Common myeloid progenitor, CD34-positive (primary cell): ENCODE measurements at regions not wholly inside any gene's neighbourhood (a gene's known extent, or its start where the extent isn't known, plus 50 kb on each side); places are given as distances from the start of the nearest gene placed in this dataset.
"Not testable (repeated sequence)": the region's sequence is repeated elsewhere in the genome, so short reads cannot be mapped to it uniquely, and the experiment has no call there.

Source experiments
- CTCF ChIA-PET: fragments of 350-600 bp; sonication (Branson Sonifier 250); formaldehyde crosslinking; loops from one replicate; lab custom pipeline; 2021; ENCODE audit warnings: antibody characterized with exemption; lab: Charles Lee
- POLR2A ChIA-PET: fragments of 350-600 bp; sonication (Branson Sonifier 250); formaldehyde crosslinking; loops from one replicate; lab custom pipeline; 2021; ENCODE audit warnings: antibody characterized with exemption; lab: Charles Lee
- DNase-seq, 3 donors: peaks; one replicate each; pipeline versions ENCODE4 v3.0.0 to v3.0.0-alpha.2; 2013
- H3K27ac ChIP-seq, 2 experiments: 1 replicate in 1 of 2; 2 replicates in 1 of 2; pipeline ENCODE4 v1.7.0; 2013; ENCODE audit warnings: inconsistent platforms in 2 of 2, low read length in 2 of 2, mild to moderate bottlenecking in 2 of 2, low read depth in 1 of 2, moderate library complexity in 1 of 2; ENCODE audit not compliant: severe bottlenecking in 2 of 2, insufficient read depth in 1 of 2, poor library complexity in 1 of 2
- H3K27me3 ChIP-seq, 5 experiments: replicated peaks in 2 of 5; 1 replicate in 3 of 5; 2 replicates in 2 of 5; pipeline versions ENCODE4 v1.6.1 to v1.7.0; 2013; ENCODE audit warnings: low read length in 4 of 5, mild to moderate bottlenecking in 2 of 5, moderate library complexity in 2 of 5, inconsistent platforms in 1 of 5; ENCODE audit not compliant: insufficient read depth in 5 of 5, control insufficient read depth in 4 of 5
- H3K36me3 ChIP-seq, 4 experiments: 1 replicate in 2 of 4; 2 replicates in 2 of 4; pipeline versions ENCODE4 v1.6.1 to v1.7.0; 2013; ENCODE audit warnings: low read length in 3 of 4, control low read depth in 1 of 4, mild to moderate bottlenecking in 1 of 4; ENCODE audit not compliant: control insufficient read depth in 4 of 4, insufficient read depth in 4 of 4
- H3K4me1 ChIP-seq, 4 experiments: 1 replicate in 3 of 4; 2 replicates in 1 of 4; pipeline versions ENCODE4 v1.6.1 to v1.7.1; 2013; ENCODE audit warnings: low read length in 3 of 4, mild to moderate bottlenecking in 3 of 4, control low read depth in 1 of 4, inconsistent platforms in 1 of 4, moderate library complexity in 1 of 4; ENCODE audit not compliant: control insufficient read depth in 4 of 4, insufficient read depth in 4 of 4; ENCODE audit errors: control extremely low read depth in 1 of 4
- H3K4me3 ChIP-seq, 7 experiments: 1 replicate in 4 of 7; 2 replicates in 3 of 7; pipeline versions ENCODE4 v1.5.1 to v1.7.0; 2013; ENCODE audit warnings: mild to moderate bottlenecking in 7 of 7, low read length in 6 of 7, moderate library complexity in 6 of 7, inconsistent platforms in 2 of 7, low read depth in 2 of 7, control low read depth in 1 of 7; ENCODE audit not compliant: insufficient read depth in 4 of 7, control insufficient read depth in 1 of 7; ENCODE audit errors: extremely low read depth in 1 of 7
- H3K9me3 ChIP-seq, 5 experiments: 1 replicate in 4 of 5; 2 replicates in 1 of 5; pipeline versions ENCODE4 v1.6.1 to v1.7.1; 2013; ENCODE audit warnings: low read length in 4 of 5, mild to moderate bottlenecking in 2 of 5, inconsistent platforms in 1 of 5, low read depth in 1 of 5, moderate library complexity in 1 of 5; ENCODE audit not compliant: control insufficient read depth in 4 of 5, insufficient read depth in 2 of 5; ENCODE audit errors: control extremely low read depth in 1 of 5
- WGBS: methylation state at CpG from one replicate; pipeline ENCODE4 v1.1.5; 2013; ENCODE audit not compliant: insufficient coverage; 5-methylcytosine and 5-hydroxymethylcytosine counted together

DNA sequence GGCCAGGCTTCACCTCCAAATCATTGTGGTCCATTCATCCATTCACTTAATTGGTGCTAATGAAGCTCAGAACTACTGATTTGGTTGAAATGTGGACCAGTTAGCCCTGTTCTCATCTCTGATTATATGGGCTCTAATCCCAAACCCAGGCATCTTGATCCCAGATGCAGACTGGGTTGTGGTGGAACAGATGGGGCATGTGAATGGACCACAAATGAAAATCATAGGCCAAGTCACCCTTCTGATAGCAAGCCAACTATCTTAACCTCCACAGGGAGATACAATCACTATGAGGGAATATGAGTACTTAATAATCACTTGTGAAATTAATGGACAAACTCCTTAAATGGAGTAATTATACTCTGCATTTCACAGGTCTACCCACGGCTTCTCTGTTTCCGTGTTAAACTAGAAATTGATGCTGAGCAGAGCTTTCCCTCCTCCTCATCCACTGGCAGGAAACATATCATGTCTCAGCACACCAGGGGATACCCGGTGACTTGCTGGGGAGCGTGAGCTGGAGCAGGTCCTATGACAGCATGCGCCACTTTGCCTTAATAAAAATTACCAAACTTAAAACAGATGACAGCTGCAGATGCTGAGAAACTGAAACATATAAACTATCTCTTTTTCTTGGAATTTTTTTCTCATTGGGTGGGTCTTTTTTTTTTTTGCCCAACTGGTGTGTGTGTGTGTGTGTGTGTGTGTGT lies 108.8 kb upstream of the HEY2 start:
- Histone ChIP-seq H3K4me1 (no peaks in the 10 kb centered on the region), H3K4me3 (no peak overlapping the region), H3K9me3 (no peaks in the 10 kb centered on the region), H3K27me3 (no peaks in the 10 kb centered on the region), H3K27ac (no peak overlapping the region), H3K36me3 (no peaks in the 10 kb centered on the region)
- no peak for DNase-seq
- WGBS: 100% methylated on average over 5 of the region's 5 CpGs
- ChIA-PET POLR2A (no interaction called here), CTCF (no interaction called here)

DNA sequence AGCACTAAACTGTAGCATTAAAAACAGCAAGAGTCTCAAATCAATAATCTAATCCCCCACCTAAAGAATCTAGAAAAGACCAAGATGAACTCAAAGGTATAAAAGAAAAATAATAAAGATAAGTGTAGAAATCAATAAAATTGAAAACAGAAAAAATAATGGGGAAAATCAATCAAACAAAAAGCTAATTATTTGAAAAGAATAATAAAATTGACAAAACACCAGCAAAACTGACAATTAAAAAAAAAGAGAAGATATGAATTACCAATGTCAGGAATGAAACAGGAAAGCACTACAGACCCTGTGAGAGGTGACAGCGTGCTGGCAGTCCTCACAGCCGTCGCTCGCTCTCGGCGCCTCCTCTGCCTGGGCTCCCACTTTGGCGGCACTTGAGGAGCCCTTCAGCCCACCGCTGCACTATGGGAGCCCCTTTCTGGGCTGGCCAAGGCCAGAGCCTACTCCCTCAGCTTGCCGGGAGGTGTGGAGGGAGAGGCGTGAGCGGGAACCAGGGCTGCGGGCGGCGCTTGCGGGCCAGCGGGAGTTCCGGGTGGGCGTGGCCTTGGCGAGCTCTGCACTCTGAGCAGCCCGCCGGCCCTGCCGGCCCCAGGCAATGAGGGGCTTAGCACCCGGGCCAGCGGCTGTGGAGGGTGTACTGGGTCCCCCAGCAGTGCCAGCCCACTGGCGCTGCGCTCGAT lies 105.3 kb upstream of the HEY2 start:
- POLR2A ChIA-PET, H3K4me3 ChIP-seq, H3K27ac ChIP-seq, DNase-seq, H3K27me3 ChIP-seq, H3K4me1 ChIP-seq, H3K9me3 ChIP-seq, H3K36me3 ChIP-seq: not testable (repeated sequence)
- WGBS: over 99% methylated on average over 17 of the region's 27 CpGs
- CTCF ChIA-PET: interaction anchor here (1.4 kb wide), 1 partner anchor 14 kb away, joined by 5 read pairs; no protein-coding TSS in a partner anchor

DNA sequence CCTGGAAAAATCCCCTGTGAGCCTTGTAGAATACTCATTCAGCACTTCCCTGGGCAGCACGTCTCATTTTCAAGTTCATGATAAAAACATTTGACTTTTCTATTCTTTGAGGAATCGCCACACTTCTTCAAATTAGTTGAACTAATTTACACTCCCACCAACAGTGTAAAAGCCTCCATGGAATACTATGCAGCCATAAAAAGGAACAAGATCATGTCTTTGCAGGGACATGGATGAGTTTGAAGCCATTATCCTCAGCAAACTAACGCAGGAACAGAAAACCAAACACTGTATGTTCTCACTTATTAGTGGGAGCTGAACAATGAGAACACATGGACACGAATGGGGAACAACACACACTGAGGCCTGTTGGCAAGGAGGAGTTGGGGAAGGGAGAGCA lies 102.0 kb upstream of the HEY2 start:
- Histone ChIP-seq H3K27ac (no peak overlapping the region), H3K36me3 (no peaks in the 10 kb centered on the region), H3K4me3 (no peak overlapping the region), H3K4me1 (no peaks in the 10 kb centered on the region), H3K27me3 (peaks cover 0 to 2% (median 0%) of the 10 kb centered on the region in 5 experiments), H3K9me3 (no peaks in the 10 kb centered on the region)
- 95% methylated on average over 3 of the region's 4 CpGs for WGBS
- POLR2A ChIA-PET: no interaction called here
- CTCF ChIA-PET: no interaction called here
- no peak for DNase-seq

DNA sequence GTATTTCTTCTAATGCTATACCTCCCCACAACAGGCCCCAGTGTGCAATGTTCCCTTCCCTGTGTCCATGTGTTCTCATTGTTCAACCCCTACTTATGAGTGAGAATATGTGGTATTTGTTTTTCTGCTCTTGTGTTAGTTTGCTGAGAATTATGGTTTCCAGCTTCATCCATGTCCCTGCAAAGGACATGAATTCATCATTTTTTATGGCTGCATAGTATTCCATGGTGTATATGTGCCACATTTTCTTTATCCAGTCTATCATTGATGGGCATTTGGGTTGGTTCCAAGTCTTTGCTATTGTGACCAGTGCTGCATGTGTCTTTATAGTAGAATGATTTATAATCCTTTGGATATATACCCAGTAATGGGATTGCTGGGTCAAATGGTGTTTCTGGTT lies 95.7 kb upstream of the HEY2 start:
- H3K4me1 ChIP-seq, H3K27me3 ChIP-seq, POLR2A ChIA-PET, H3K9me3 ChIP-seq, H3K36me3 ChIP-seq, DNase-seq, H3K27ac ChIP-seq, H3K4me3 ChIP-seq, CTCF ChIA-PET: not testable (repeated sequence)

DNA sequence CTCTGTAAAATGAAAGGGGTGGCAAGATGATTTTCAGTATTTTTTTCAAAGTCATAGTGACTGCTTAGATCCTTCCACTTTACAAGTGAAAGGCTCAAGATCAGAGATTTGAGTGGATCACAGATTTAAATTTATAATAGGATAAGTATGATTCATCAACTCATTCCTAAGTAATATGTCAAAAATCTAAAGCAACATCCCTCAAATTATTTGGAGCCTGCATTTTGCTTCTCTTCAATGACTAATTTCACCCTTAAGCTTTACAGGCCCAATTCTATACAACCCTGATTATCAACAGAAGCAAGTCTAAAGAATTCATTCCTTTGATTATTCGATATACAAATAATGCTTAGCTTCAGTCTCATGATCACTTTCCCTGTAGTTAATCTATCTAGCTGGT lies 93.9 kb upstream of the HEY2 start:
- H3K4me1 ChIP-seq: no peaks in the 10 kb centered on the region
- no peaks in the 10 kb centered on the region for H3K36me3 ChIP-seq
- peaks cover 0 to 1% (median 0%) of the 10 kb centered on the region in 5 experiments for H3K9me3 ChIP-seq
- H3K27ac ChIP-seq: no peak overlapping the region
- no CpG with 5 or more reads among the region's 1 CpG for WGBS
- no peak for DNase-seq
- CTCF ChIA-PET: interaction anchor here (0.6 kb wide), 1 partner anchor 124 kb away, joined by 3 read pairs; no protein-coding TSS in a partner anchor
- POLR2A ChIA-PET: no interaction called here
- peaks cover 0 to 3% (median 2%) of the 10 kb centered on the region in 5 experiments for H3K27me3 ChIP-seq
- no peak overlapping the region for H3K4me3 ChIP-seq

DNA sequence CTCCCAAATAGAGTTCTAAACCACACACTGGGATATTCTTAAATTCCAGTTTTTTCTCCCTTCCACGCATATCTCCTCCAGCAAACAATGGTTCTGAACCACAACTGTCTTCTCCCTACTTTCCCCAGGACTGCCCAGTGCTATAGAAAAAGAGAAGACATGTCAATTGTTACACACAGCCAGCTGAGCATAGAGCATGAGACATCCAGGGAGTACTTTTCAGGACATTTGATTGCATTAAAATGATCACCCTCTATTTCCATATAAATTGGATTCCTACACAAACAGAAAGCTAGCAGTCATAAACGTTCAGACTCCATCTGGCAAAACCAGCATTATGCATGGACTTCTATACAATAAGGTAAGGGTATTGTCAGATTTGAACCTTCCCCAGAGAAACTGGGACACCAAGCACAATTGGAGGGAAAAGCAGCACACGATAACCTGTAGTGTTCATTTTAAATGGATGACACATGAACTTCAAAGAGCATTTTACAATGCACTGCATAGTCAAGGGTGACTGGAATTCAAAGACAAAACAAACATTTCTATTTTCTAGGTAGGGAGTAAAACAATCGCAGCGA lies 93.1 kb upstream of the HEY2 start:
- ChIA-PET CTCF (interaction anchor here (0.6 kb wide), 1 partner anchor 125 kb away, joined by 3 read pairs; no protein-coding TSS in a partner anchor), POLR2A (no interaction called here)
- Histone ChIP-seq H3K27me3 (peaks cover 0 to 3% (median 2%) of the 10 kb centered on the region in 5 experiments), H3K27ac (no peak overlapping the region), H3K4me1 (no peaks in the 10 kb centered on the region), H3K9me3 (peaks cover 0 to 1% (median 0%) of the 10 kb centered on the region in 5 experiments), H3K36me3 (no peaks in the 10 kb centered on the region), H3K4me3 (no peak overlapping the region)
- DNase-seq: no peak
- 100% methylated on average over 4 of the region's 5 CpGs for WGBS

DNA sequence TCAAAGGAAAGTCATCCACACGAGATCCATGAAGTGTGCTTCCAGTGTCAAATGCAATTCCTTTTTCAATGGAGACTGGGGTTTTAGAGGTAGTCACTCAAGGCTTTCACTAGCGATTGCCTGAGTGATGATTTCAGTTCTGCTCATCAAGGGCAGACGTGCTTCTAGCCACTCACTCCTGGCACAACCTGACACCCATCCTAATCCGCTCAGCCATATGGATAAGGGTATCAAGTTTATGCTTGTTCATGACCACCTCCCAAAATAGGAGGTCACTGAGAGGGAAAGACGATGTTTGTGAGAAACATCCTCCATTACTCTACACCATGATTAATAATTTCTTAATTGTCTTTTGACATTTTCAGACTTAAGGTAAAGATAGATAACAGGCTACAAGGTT lies 91.3 kb upstream of the HEY2 start:
- ChIA-PET POLR2A (no interaction called here), CTCF (no interaction called here)
- Histone ChIP-seq H3K4me3 (no peak overlapping the region), H3K4me1 (no peaks in the 10 kb centered on the region), H3K27ac (no peak overlapping the region), H3K36me3 (no peaks in the 10 kb centered on the region), H3K9me3 (peaks cover 0 to 1% (median 0%) of the 10 kb centered on the region in 5 experiments), H3K27me3 (peaks cover 0 to 3% (median 0%) of the 10 kb centered on the region in 5 experiments)
- DNase-seq: no peak
- WGBS: 83% methylated on average over 3 of the region's 5 CpGs
